ENCODE measurements at regions not wholly inside any gene's neighbourhood (a gene's known extent, or its start where the extent isn't known, plus 50 kb on each side); places are given as distances from the start of the nearest gene placed in this dataset.

- Mint-ChIP-seq H3K27me3 (no peaks in the 10 kb centered on the region), H3K27ac (no peak overlapping the region), H3K4me1 (no peaks in the 10 kb centered on the region), H3K4me3 (no peak overlapping the region), H3K9me3 (ENCODE audit: insufficient read depth) (peaks cover 9% of the 10 kb centered on the region)
- intact Hi-C loops (cut with micrococcal nuclease): no loop called here
- peaks cover 0 to 8% (median 8%) of the 10 kb centered on the region in 3 donors for H3K9me3 ChIP-seq (ENCODE audit: control extremely low read depth in 1 of 3, control insufficient read depth in 2 of 3, insufficient read depth in 1 of 3, low read length in 2 of 3)
- no peak overlapping the region for H3K4me2 ChIP-seq (replicated peaks; ENCODE audit: low read depth, low read length, poor library complexity, severe bottlenecking)
- no CpG with 5 or more reads among the region's 4 CpGs for WGBS (ENCODE audit: insufficient coverage)
- CTCF ChIA-PET: no interaction called here
- H3K9ac ChIP-seq (ENCODE audit: low read length): no peak overlapping the region
- no peaks in the 10 kb centered on the region for H3K27me3 ChIP-seq (replicated peaks in 1 of 4; ENCODE audit: control extremely low read depth in 1 of 4, control insufficient read depth in 3 of 4, insufficient read depth in 4 of 4, low read length in 3 of 4)
- DNase-seq (no peak), ATAC-seq (ENCODE audit: low read depth) (no peak)
- no peaks in the 10 kb centered on the region for H3K36me3 ChIP-seq (replicated peaks in 1 of 2; ENCODE audit: control extremely low read depth in 1 of 2, control insufficient read depth in 1 of 2, extremely low read depth in 1 of 2, insufficient read depth in 2 of 2, low read length in 1 of 2)
- H3K4me1 ChIP-seq (ENCODE audit: control insufficient read depth in 2 of 2, insufficient read depth in 2 of 2, low read length in 2 of 2): no peaks in the 10 kb centered on the region
- TF ChIP-seq CTCF (IDR thresholded peaks at IDR 0.05) (no peak), EZH2 (IDR thresholded peaks at IDR 0.05; ENCODE audit: borderline replicate concordance, insufficient read depth, low read depth, low read length, poor library complexity, severe bottlenecking) (no peak)
- POLR2A ChIA-PET: no interaction called here
- no peaks in the 10 kb centered on the region for H4K20me1 ChIP-seq (ENCODE audit: control insufficient read depth, insufficient read depth, low read length, poor library complexity, severe bottlenecking)
- H3K79me2 ChIP-seq (ENCODE audit: control insufficient read depth, insufficient read depth, low read length): no peaks in the 10 kb centered on the region
- H3K4me3 ChIP-seq (ENCODE audit: control extremely low read depth in 1 of 5, extremely low read depth in 1 of 5, insufficient read depth in 1 of 5, low read depth in 2 of 5, low read length in 4 of 5): no peak overlapping the region
- no peak overlapping the region for H3K27ac ChIP-seq (ENCODE audit: low read length in 2 of 2)
- H2AFZ ChIP-seq (ENCODE audit: insufficient read depth, low read depth, low read length, poor library complexity, severe bottlenecking): no peak overlapping the region
Measured at GRCh38 chr2:16211341-16211740, 271.0 kb downstream of the MYCN start.

- no peaks in the 10 kb centered on the region for H3K4me1 Mint-ChIP-seq
- TF ChIP-seq EZH2 (IDR thresholded peaks at IDR 0.05; ENCODE audit: borderline replicate concordance, insufficient read depth, low read depth, low read length, poor library complexity, severe bottlenecking): no peak
- CTCF ChIA-PET: no interaction called here
- Histone ChIP-seq H3K4me1 (ENCODE audit: control insufficient read depth in 2 of 2, insufficient read depth in 2 of 2, low read length in 2 of 2) (no peaks in the 10 kb centered on the region), H3K27ac (ENCODE audit: low read length in 2 of 2) (no peak overlapping the region), H3K36me3 (replicated peaks in 1 of 2; ENCODE audit: control extremely low read depth in 1 of 2, control insufficient read depth in 1 of 2, extremely low read depth in 1 of 2, insufficient read depth in 2 of 2, low read length in 1 of 2) (no peaks in the 10 kb centered on the region), H3K9ac (ENCODE audit: low read length) (no peak overlapping the region), H3K4me2 (replicated peaks; ENCODE audit: low read depth, low read length, poor library complexity, severe bottlenecking) (no peak overlapping the region), H3K27me3 (replicated peaks in 1 of 4; ENCODE audit: control extremely low read depth in 1 of 4, control insufficient read depth in 3 of 4, insufficient read depth in 4 of 4, low read length in 3 of 4) (no peaks in the 10 kb centered on the region), H3K9me3 (ENCODE audit: control extremely low read depth in 1 of 3, control insufficient read depth in 2 of 3, insufficient read depth in 1 of 3, low read length in 2 of 3) (peaks cover 0 to 8% (median 8%) of the 10 kb centered on the region in 3 donors), H3K79me2 (ENCODE audit: control insufficient read depth, insufficient read depth, low read length) (no peaks in the 10 kb centered on the region), H3K4me3 (ENCODE audit: control extremely low read depth in 1 of 5, extremely low read depth in 1 of 5, insufficient read depth in 1 of 5, low read depth in 2 of 5, low read length in 4 of 5) (no peak overlapping the region), H2AFZ (ENCODE audit: insufficient read depth, low read depth, low read length, poor library complexity, severe bottlenecking) (no peak overlapping the region), H4K20me1 (ENCODE audit: control insufficient read depth, insufficient read depth, low read length, poor library complexity, severe bottlenecking) (no peaks in the 10 kb centered on the region)
- no peak overlapping the region for H3K27ac Mint-ChIP-seq
- intact Hi-C loops (cut with micrococcal nuclease): no loop called here
- no peak overlapping the region for H3K4me3 Mint-ChIP-seq
- H3K9me3 Mint-ChIP-seq (ENCODE audit: insufficient read depth): peaks cover 9% of the 10 kb centered on the region
- ATAC-seq (ENCODE audit: low read depth): no peak
- POLR2A ChIA-PET: no interaction called here
- no peak for DNase-seq
- H3K27me3 Mint-ChIP-seq: no peaks in the 10 kb centered on the region
- WGBS (ENCODE audit: insufficient coverage): 95% methylated on average over 2 of the region's 2 CpGs
Measured at GRCh38 chr2:16210841-16211240, 270.5 kb downstream of the MYCN start.

All from B cell (primary cell).